ENCODE measurements at regions not wholly inside any gene's neighbourhood (a gene's known extent, or its start where the extent isn't known, plus 50 kb on each side); places are given as distances from the start of the nearest gene placed in this dataset.

GRCh38 chr3:1960506-1960905, 138.2 kb upstream of the CNTN4 start:
- DNase-seq (ENCODE audit: low read depth) = no peak
- no peak overlapping the region for H3K4me3 ChIP-seq (replicated peaks; ENCODE audit: low read depth, low read length)
- no peak for TF ChIP-seq CTCF (IDR thresholded peaks at IDR 0.05; ENCODE audit: low read length, missing control alignments)

GRCh38 chr3:1962396-1963088, 136.1 kb upstream of the CNTN4 start:
- TF ChIP-seq CTCF (IDR thresholded peaks at IDR 0.05; ENCODE audit: low read length, missing control alignments) = no peak
- no peak overlapping the region for H3K4me3 ChIP-seq (replicated peaks; ENCODE audit: low read depth, low read length)
- no peak for DNase-seq (ENCODE audit: low read depth)

GRCh38 chr3:1963896-1964295, 134.8 kb upstream of the CNTN4 start:
- H3K4me3 ChIP-seq (replicated peaks; ENCODE audit: low read depth, low read length) = no peak overlapping the region
- no peak for TF ChIP-seq CTCF (IDR thresholded peaks at IDR 0.05; ENCODE audit: low read length, missing control alignments)
- DNase-seq (ENCODE audit: low read depth) = no peak

GRCh38 chr3:1967525-1967924, 131.1 kb upstream of the CNTN4 start:
- TF ChIP-seq CTCF (IDR thresholded peaks at IDR 0.05; ENCODE audit: low read length, missing control alignments) = no peak
- H3K4me3 ChIP-seq (replicated peaks; ENCODE audit: low read depth, low read length) = no peak overlapping the region
- no peak for DNase-seq (ENCODE audit: low read depth)

- TF ChIP-seq CTCF (IDR thresholded peaks at IDR 0.05; ENCODE audit: low read length, missing control alignments) = no peak
- no peak overlapping the region for H3K4me3 ChIP-seq (replicated peaks; ENCODE audit: low read depth, low read length)
- DNase-seq (ENCODE audit: low read depth) = no peak
Observed at GRCh38 chr3:1969281-1969680, 129.4 kb upstream of the CNTN4 start.

- TF ChIP-seq CTCF (IDR thresholded peaks at IDR 0.05; ENCODE audit: low read length, missing control alignments) = no peak
- DNase-seq (ENCODE audit: low read depth) = peak; percentile 69
- no peak overlapping the region for H3K4me3 ChIP-seq (replicated peaks; ENCODE audit: low read depth, low read length)
Observed at GRCh38 chr3:1971780-1972179, 126.9 kb upstream of the CNTN4 start.

- no peak for TF ChIP-seq CTCF (IDR thresholded peaks at IDR 0.05; ENCODE audit: low read length, missing control alignments)
- DNase-seq (ENCODE audit: low read depth) = no peak
- H3K4me3 ChIP-seq (replicated peaks; ENCODE audit: low read depth, low read length) = no peak overlapping the region
Observed at GRCh38 chr3:1979961-1980615, 118.6 kb upstream of the CNTN4 start.
